GM23338 (cell line): ENCODE measurements at regions not wholly inside any gene's neighbourhood (a gene's known extent, or its start where the extent isn't known, plus 50 kb on each side); places are given as distances from the start of the nearest gene placed in this dataset.

Experiments
- ATAC-seq: fragments of 200-7000 bp; cut with Tn5 transposase; 3 replicates; pipeline ENCODE4 v1.9.1; 2020
- DNase-seq: peaks from one replicate; pipeline ENCODE4 v3.0.0-alpha.2; 2015; ENCODE audit warnings: low spot score
- H2AFZ ChIP-seq: fragments of 200-600 bp; sonication (generic); 2 replicates; pipeline ENCODE4 v1.8.0; 2016; ENCODE audit warnings: antibody characterized with exemption, mild to moderate bottlenecking, moderate library complexity
- H3F3A ChIP-seq: fragments of 200-600 bp; sonication (generic); replicated peaks from 2 replicates; pipeline ENCODE4 v1.8.0; 2017; ENCODE audit warnings: antibody characterized with exemption, mixed run types, low read depth
- H3K27ac ChIP-seq: fragments of 200-600 bp; sonication (generic); 2 replicates; pipeline ENCODE4 v1.6.1; 2016; ENCODE audit warnings: low read depth
- H3K27me3 ChIP-seq: fragments of 200-600 bp; sonication (generic); 2 replicates; pipeline ENCODE4 v1.8.0; 2016; ENCODE audit warnings: mild to moderate bottlenecking, mixed run types, moderate library complexity; ENCODE audit not compliant: insufficient read depth
- H3K36me3 ChIP-seq: fragments of 200-600 bp; sonication (generic); 2 replicates; pipeline ENCODE4 v1.8.0; 2016; ENCODE audit warnings: mild to moderate bottlenecking; ENCODE audit not compliant: insufficient read depth
- H3K4me1 ChIP-seq: fragments of 200-600 bp; sonication (generic); 2 replicates; pipeline ENCODE4 v1.8.0; 2016; ENCODE audit warnings: mild to moderate bottlenecking, moderate library complexity; ENCODE audit not compliant: insufficient read depth
- H3K4me2 ChIP-seq: fragments of 200-600 bp; sonication (generic); 2 replicates; pipeline ENCODE4 v1.7.1; 2017; ENCODE audit warnings: mixed run types
- H3K4me3 ChIP-seq: fragments of 200-600 bp; sonication (generic); 2 replicates; pipeline ENCODE4 v1.6.1; 2016; ENCODE audit warnings: mixed run types
- H3K79me2 ChIP-seq: fragments of 200-600 bp; sonication (generic); replicated peaks from 2 replicates; pipeline ENCODE4 v1.8.0; 2017; ENCODE audit warnings: mild to moderate bottlenecking; ENCODE audit not compliant: insufficient read depth
- H3K9me2 ChIP-seq: fragments of 200-600 bp; sonication (generic); 2 replicates; pipeline ENCODE4 v1.8.0; 2017; ENCODE audit not compliant: insufficient read depth
- H4K20me1 ChIP-seq: fragments of 200-600 bp; sonication (generic); replicated peaks from 2 replicates; pipeline ENCODE4 v1.8.0; 2017; ENCODE audit warnings: mild to moderate bottlenecking; ENCODE audit not compliant: insufficient read depth
- H3K27ac Mint-ChIP-seq: 2 replicates; pipeline ENCODE4 v1.8.0; 2020; ENCODE audit warnings: inconsistent platforms, mild to moderate bottlenecking, moderate library complexity, mixed read lengths
- H3K27me3 Mint-ChIP-seq: 3 replicates; pipeline ENCODE4 v1.8.0; 2022; ENCODE audit warnings: low read depth, mild to moderate bottlenecking, moderate library complexity, mixed read lengths, inconsistent platforms; ENCODE audit not compliant: insufficient read depth, poor library complexity
- H3K36me3 Mint-ChIP-seq: 3 replicates; pipeline ENCODE4 v1.8.0; 2021; ENCODE audit warnings: low read depth, mild to moderate bottlenecking, inconsistent platforms, moderate library complexity, mixed read lengths
- H3K4me1 Mint-ChIP-seq: 3 replicates; pipeline ENCODE4 v1.8.0; 2020; ENCODE audit warnings: mild to moderate bottlenecking, inconsistent platforms, mixed read lengths
- H3K4me3 Mint-ChIP-seq: 3 replicates; pipeline ENCODE4 v1.8.0; 2021; ENCODE audit warnings: moderate library complexity, mild to moderate bottlenecking, inconsistent platforms, mixed read lengths
- H3K9me3 Mint-ChIP-seq: 3 replicates; pipeline ENCODE4 v1.8.0; 2020; ENCODE audit warnings: moderate library complexity, mild to moderate bottlenecking, inconsistent platforms, mixed read lengths
- CREB1 ChIP-seq: fragments of 250-450 bp; sonication (Bioruptor Pico); IDR thresholded peaks from 2 replicates; pipeline ENCODE4 v1.5.0; 2020; ENCODE audit warnings: low read depth, mild to moderate bottlenecking, moderate library complexity
- EZH2 ChIP-seq: fragments of 200-600 bp; sonication (generic); IDR thresholded peaks from one replicate; pipeline ENCODE4 v1.8.0; 2017; ENCODE audit warnings: antibody characterized with exemption, mild to moderate bottlenecking, low read depth; ENCODE audit not compliant: unreplicated experiment
- EZH2phosphoT487 ChIP-seq: fragments of 200-600 bp; sonication (generic); IDR thresholded peaks from one replicate; pipeline ENCODE4 v1.8.1; 2018; ENCODE audit warnings: antibody characterized with exemption; ENCODE audit not compliant: unreplicated experiment
- NANOG ChIP-seq: IDR thresholded peaks from 2 replicates; pipeline ENCODE4 v1.6.1; 2016; ENCODE audit warnings: antibody characterized with exemption, borderline replicate concordance
- REST ChIP-seq: IDR thresholded peaks from one replicate; pipeline ENCODE4 v1.6.1; 2018; ENCODE audit warnings: antibody characterized with exemption; ENCODE audit not compliant: unreplicated experiment
- ZNF462 ChIP-seq: fragments of 250-450 bp; sonication (Bioruptor Pico); IDR thresholded peaks from 2 replicates; pipeline ENCODE4 v1.5.0; 2020; ENCODE audit warnings: mild to moderate bottlenecking, moderate library complexity

DNA sequence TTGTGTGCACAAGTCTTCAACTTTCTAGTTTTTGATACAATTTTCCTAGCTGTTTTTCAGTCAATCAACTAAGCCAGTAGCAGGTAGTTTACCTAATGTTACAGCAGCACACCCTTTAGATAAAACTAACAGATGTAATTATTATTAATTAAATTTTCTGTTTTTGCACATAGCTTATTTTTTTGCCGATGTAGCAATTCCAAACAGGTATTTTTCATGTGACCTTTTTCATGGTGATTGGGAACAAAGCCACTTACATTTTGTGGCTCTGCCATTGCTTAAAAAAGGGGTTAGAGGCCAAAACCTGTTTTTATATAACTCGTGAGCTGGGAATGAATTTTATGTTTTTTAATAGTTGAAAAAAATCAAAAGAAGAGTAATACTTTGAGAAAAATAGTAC, 724.5 kb downstream of the FAM181B start (continued):
- TF ChIP-seq ZNF462 (no peak), EZH2 (no peak)

- H4K20me1 ChIP-seq = no peaks in the 10 kb centered on the region
- Mint-ChIP-seq H3K36me3 (no peaks in the 10 kb centered on the region), H3K9me3 (no peaks in the 10 kb centered on the region), H3K27ac (no peak overlapping the region), H3K4me1 (peaks cover 5% of the 10 kb centered on the region), H3K4me3 (no peak overlapping the region), H3K27me3 (no peaks in the 10 kb centered on the region)
- H3F3A ChIP-seq = no peaks in the 10 kb centered on the region
- no peaks in the 10 kb centered on the region for H3K36me3 ChIP-seq
- no peaks in the 10 kb centered on the region for H3K27me3 ChIP-seq
- no peak overlapping the region for H3K4me2 ChIP-seq
- H3K4me1 ChIP-seq = peaks cover 5% of the 10 kb centered on the region; the same call in 1 of the 2 replicates
- DNase-seq = no peak
- H3K4me3 ChIP-seq = no peak overlapping the region
- no peaks in the 10 kb centered on the region for H3K79me2 ChIP-seq
- H2AFZ ChIP-seq = no peak overlapping the region
- 0 out of 2 replicates have a peak, but pooled peaks cover 10% of the 10 kb centered on the region for H3K9me2 ChIP-seq
- H3K27ac ChIP-seq = no peak overlapping the region
- no peak for ATAC-seq
- no peak for TF ChIP-seq EZH2
- no peak for TF ChIP-seq CREB1 (CRISPR knock-in tag)
- TF ChIP-seq EZH2phosphoT487 = no peak
- no peak for TF ChIP-seq NANOG
- TF ChIP-seq REST = no peak
- TF ChIP-seq ZNF462 = no peak
Measured at GRCh38 chr11:82007521-82007920, 726.1 kb downstream of the FAM181B start.
